Mucosa of descending colon (tissue), 3 donors: ENCODE measurements at regions not wholly inside any gene's neighbourhood (a gene's known extent, or its start where the extent isn't known, plus 50 kb on each side); places are given as distances from the start of the nearest gene placed in this dataset.

Experiments
- ATAC-seq: fragments of 200-7000 bp; cut with Tn5 transposase; one replicate; pipeline ENCODE4 v1.9.1; 2020; ENCODE audit warnings: mild to moderate bottlenecking, moderate library complexity
- DNase-seq, 3 donors: peaks; one replicate each; pipeline ENCODE4 v3.0.0-alpha.2; 2020
- H3K36me3 ChIP-seq: fragments of 200-600 bp; one replicate; pipeline ENCODE4 v1.8.0; 2021; ENCODE audit warnings: low read depth, mild to moderate bottlenecking
- H3K4me1 ChIP-seq: fragments of 200-600 bp; one replicate; pipeline ENCODE4 v1.8.0; 2021; ENCODE audit warnings: low read depth, mild to moderate bottlenecking
- H3K4me3 ChIP-seq: fragments of 200-600 bp; one replicate; pipeline ENCODE4 v1.8.0; 2021; ENCODE audit warnings: mild to moderate bottlenecking
- H3K9me3 ChIP-seq: fragments of 200-600 bp; one replicate; pipeline ENCODE4 v1.8.0; 2021; ENCODE audit warnings: mild to moderate bottlenecking
- intact Hi-C, 2 donors: fragments of 100-400 bp; cut with DNase I in 1 of 2; cut with micrococcal nuclease in 1 of 2; formaldehyde crosslinking; loops; one replicate each; pipeline versions ENCODE4 v1.11.0 to v1.11.1; 2022; cut with DNase I, micrococcal nuclease
- TF ChIP-seq, protein P1 (sequence below): fragments of 200-600 bp; IDR thresholded peaks from one replicate; pipeline ENCODE4 v1.8.0; 2022; ENCODE audit warnings: antibody characterized with exemption, mild to moderate bottlenecking
- donor health status: DM: no; HTN: no; CAD: no; lungs with moderate emphysema.
- donor health status: DM: no; HTN: no; CAD: no.
- donor health status: DM: no; HTN: yes; CAD: no.

DNA sequence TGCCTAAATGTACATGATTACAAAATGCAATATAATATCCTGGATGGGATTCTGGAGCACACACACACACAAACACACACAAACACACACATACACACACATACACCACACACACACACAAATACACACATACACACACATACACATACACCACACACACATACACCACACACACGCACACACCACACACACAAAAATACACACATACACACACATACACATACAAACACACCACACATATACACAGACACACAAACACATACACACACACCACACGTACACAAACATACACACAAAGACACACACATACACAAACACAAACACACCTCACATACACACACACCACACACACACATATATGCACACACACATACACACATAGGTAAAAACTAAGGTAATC lies 134.6 kb upstream of the SYNDIG1 start:
- TF ChIP-seq, protein P1, sequence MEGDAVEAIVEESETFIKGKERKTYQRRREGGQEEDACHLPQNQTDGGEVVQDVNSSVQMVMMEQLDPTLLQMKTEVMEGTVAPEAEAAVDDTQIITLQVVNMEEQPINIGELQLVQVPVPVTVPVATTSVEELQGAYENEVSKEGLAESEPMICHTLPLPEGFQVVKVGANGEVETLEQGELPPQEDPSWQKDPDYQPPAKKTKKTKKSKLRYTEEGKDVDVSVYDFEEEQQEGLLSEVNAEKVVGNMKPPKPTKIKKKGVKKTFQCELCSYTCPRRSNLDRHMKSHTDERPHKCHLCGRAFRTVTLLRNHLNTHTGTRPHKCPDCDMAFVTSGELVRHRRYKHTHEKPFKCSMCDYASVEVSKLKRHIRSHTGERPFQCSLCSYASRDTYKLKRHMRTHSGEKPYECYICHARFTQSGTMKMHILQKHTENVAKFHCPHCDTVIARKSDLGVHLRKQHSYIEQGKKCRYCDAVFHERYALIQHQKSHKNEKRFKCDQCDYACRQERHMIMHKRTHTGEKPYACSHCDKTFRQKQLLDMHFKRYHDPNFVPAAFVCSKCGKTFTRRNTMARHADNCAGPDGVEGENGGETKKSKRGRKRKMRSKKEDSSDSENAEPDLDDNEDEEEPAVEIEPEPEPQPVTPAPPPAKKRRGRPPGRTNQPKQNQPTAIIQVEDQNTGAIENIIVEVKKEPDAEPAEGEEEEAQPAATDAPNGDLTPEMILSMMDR = no peak
- ATAC-seq (no peak), DNase-seq (no peak)
- intact Hi-C loops = no loop called here
- Histone ChIP-seq H3K4me3 (no peak overlapping the region), H3K36me3 (no peaks in the 10 kb centered on the region), H3K9me3 (no peaks in the 10 kb centered on the region), H3K4me1 (no peaks in the 10 kb centered on the region)

GRCh38 chr20:24332956-24333355 lies 136.5 kb upstream of the SYNDIG1 start:
- TF ChIP-seq, protein P1 = no peak
- H3K36me3 ChIP-seq = no peaks in the 10 kb centered on the region
- DNase-seq (no peak), ATAC-seq (no peak)
- no peak overlapping the region for H3K4me3 ChIP-seq
- H3K9me3 ChIP-seq = no peaks in the 10 kb centered on the region
- no peaks in the 10 kb centered on the region for H3K4me1 ChIP-seq
- intact Hi-C loops = no loop called here

DNA sequence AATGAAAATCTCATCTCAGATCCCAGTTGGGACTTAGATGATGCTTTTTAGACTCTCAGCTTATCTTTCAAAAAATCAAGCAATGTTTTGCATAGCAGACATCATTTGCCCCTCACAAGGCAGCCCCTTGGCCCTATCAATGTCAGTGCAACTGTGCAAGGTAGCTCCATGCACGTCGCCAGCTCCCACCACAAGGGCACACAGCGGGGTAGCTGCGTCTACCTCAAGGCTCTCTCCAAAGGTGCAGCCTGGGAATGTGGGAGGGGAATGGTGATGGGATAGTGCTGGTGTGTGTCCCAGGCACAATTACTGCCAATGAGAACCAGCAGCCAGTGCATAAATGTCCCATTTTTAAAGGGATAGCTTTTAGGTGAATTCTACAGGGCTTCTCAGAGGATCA lies 137.5 kb upstream of the SYNDIG1 start:
- intact Hi-C loops = no loop called here
- H3K4me1 ChIP-seq = no peaks in the 10 kb centered on the region
- no peak overlapping the region for H3K4me3 ChIP-seq
- ATAC-seq (no peak), DNase-seq (no peak)
- no peaks in the 10 kb centered on the region for H3K36me3 ChIP-seq
- no peaks in the 10 kb centered on the region for H3K9me3 ChIP-seq
- TF ChIP-seq, protein P1 = no peak

DNA sequence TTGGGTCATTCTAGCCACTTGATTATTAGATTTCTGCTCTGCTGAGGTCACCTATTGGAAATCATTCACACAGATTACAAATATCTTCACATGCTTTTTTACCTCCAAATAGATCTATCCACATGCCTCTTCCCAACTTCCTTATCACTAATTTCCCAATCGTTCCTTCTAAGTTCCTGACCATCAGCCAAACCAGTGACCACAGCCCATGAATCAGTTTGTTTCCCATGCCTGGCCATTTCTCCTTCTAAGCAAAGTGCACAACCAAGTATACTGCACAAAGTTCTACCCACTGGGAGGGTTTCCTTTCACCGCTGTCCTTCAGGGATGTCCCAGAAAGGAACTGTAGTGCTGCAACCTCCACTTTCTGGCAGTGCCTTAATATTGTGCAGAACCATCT lies 140.5 kb upstream of the SYNDIG1 start:
- Histone ChIP-seq H3K36me3 (no peaks in the 10 kb centered on the region), H3K4me3 (no peak overlapping the region)
- intact Hi-C loops = no loop called here

GRCh38 chr20:24321973-24322372 lies 147.5 kb upstream of the SYNDIG1 start:
- no peak for DNase-seq
- Histone ChIP-seq H3K9me3 (no peaks in the 10 kb centered on the region), H3K4me1 (no peaks in the 10 kb centered on the region), H3K4me3 (no peak overlapping the region), H3K36me3 (no peaks in the 10 kb centered on the region)
- intact Hi-C loops = no loop called here
- TF ChIP-seq, protein P1 = no peak
- no peak for ATAC-seq

More for the DNA sequence above, 140.5 kb upstream of the SYNDIG1 start:
- no peak for ATAC-seq
- TF ChIP-seq, protein P1 = no peak
- Histone ChIP-seq H3K9me3 (no peaks in the 10 kb centered on the region), H3K4me1 (no peaks in the 10 kb centered on the region)
- DNase-seq = no peak
